HCT116 (cell line): ENCODE measurements at regions not wholly inside any gene's neighbourhood (a gene's known extent, or its start where the extent isn't known, plus 50 kb on each side); places are given as distances from the start of the nearest gene placed in this dataset.
"Not testable (repeated sequence)": the region's sequence is repeated elsewhere in the genome, so short reads cannot be mapped to it uniquely, and the experiment has no call there.

Experiments
- ATAC-seq: fragments of 200-7000 bp; cut with Tn5 transposase; 2 replicates; pipeline ENCODE4 v1.9.1; 2020; ENCODE audit warnings: mild to moderate bottlenecking, moderate library complexity
- BruUV-seq: library from RNA; stranded (reverse); fragments of 400-500 nt; replicated peaks from 2 replicates; lab custom pipeline; 2021; lab: Mats Ljungman, UMichigan
- CTCF ChIA-PET: fragments of 300-600 bp; sonication (Branson Sonifier 250); formaldehyde crosslinking; loops from one replicate; lab custom pipeline; 2021; ENCODE audit warnings: antibody characterized with exemption; lab: Charles Lee
- POLR2A ChIA-PET: fragments of 300-600, 350-600 bp; sonication (Branson Sonifier 250); formaldehyde crosslinking; loops from one replicate; lab custom pipeline; 2021; ENCODE audit warnings: antibody characterized with exemption; lab: Charles Lee
- RAD21 ChIA-PET, 2 experiments: fragments of 300-600 bp; sonication (Branson Sonifier 250); formaldehyde crosslinking; loops; one replicate each; lab custom pipeline; 2023; ENCODE audit warnings: low total read pairs in 2 of 2; ENCODE audit not compliant: uncharacterized antibody in 2 of 2, unreplicated experiment in 2 of 2, low non-redundant PET in 1 of 2; lab: Charles Lee
- DNase-seq: peaks from one replicate; pipeline ENCODE4 v3.0.0-alpha.2; 2010; ENCODE audit warnings: low read depth, low spot score
- H2AFZ ChIP-seq: fragments of 200-600 bp; shearing (Covaris generic), sonication (generic); 2 replicates; pipeline ENCODE4 v1.6.1; 2017; ENCODE audit warnings: low read depth, mixed run types, mixed read lengths, antibody characterized with exemption, low read length; ENCODE audit not compliant: poor library complexity, severe bottlenecking
- H3K27ac ChIP-seq: 2 replicates; pipeline ENCODE4 v1.5.1; 2012; ENCODE audit warnings: low read depth, low read length
- H3K27me3 ChIP-seq: fragments of 200-600 bp; sonication (generic); 2 replicates; pipeline ENCODE4 v1.6.1; 2016; ENCODE audit warnings: mixed run types, low read length, mixed read lengths; ENCODE audit not compliant: insufficient read depth
- H3K36me3 ChIP-seq, 2 experiments: fragments of 200-500 bp in 1 of 2; fragments of 200-600 bp in 1 of 2; sonication (Bioruptor generic) in 1 of 2; sonication (generic) in 1 of 2; 2 replicates each; pipeline versions ENCODE4 v1.5.1 to v1.6.1; 2014 to 2016; ENCODE audit warnings: low read length in 2 of 2, inconsistent platforms in 1 of 2, mixed read lengths in 1 of 2, mixed run types in 1 of 2; ENCODE audit not compliant: insufficient read depth in 2 of 2, control insufficient read depth in 1 of 2
- H3K4me1 ChIP-seq, 2 experiments: fragments of 200-600 bp in 1 of 2; sonication (generic) in 1 of 2; 2 replicates each; pipeline versions ENCODE4 v1.5.1 to v1.6.1; 2012 to 2017; ENCODE audit warnings: low read length in 2 of 2, inconsistent platforms in 1 of 2, mild to moderate bottlenecking in 1 of 2, mixed read lengths in 1 of 2, mixed run types in 1 of 2, moderate library complexity in 1 of 2; ENCODE audit not compliant: insufficient read depth in 2 of 2, control insufficient read depth in 1 of 2
- H3K4me2 ChIP-seq: fragments of 200-600 bp; sonication (generic); 2 replicates; pipeline ENCODE4 v1.6.1; 2017; ENCODE audit warnings: mixed run types, low read length, mixed read lengths
- H3K4me3 ChIP-seq, 2 experiments: fragments of 200-600 bp in 1 of 2; sonication (generic) in 1 of 2; replicated peaks in 1 of 2; 2 replicates each; pipeline ENCODE4 v1.5.1; 2011 to 2016; ENCODE audit warnings: low read length in 2 of 2, control low read depth in 1 of 2, low read depth in 1 of 2, mild to moderate bottlenecking in 1 of 2, mixed read lengths in 1 of 2, mixed run types in 1 of 2
- H3K79me2 ChIP-seq: fragments of 200-600 bp; sonication (generic); 2 replicates; pipeline ENCODE4 v1.6.1; 2017; ENCODE audit warnings: mild to moderate bottlenecking, mixed run types, low read length, moderate library complexity, mixed read lengths; ENCODE audit not compliant: insufficient read depth
- H3K9ac ChIP-seq: fragments of 200-600 bp; sonication (generic); 2 replicates; pipeline ENCODE4 v1.6.1; 2016; ENCODE audit warnings: low read length, mixed read lengths
- H3K9me2 ChIP-seq: fragments of 200-600 bp; sonication (generic), shearing (Covaris generic); 2 replicates; pipeline ENCODE4 v1.6.1; 2017; ENCODE audit warnings: mixed run types, mild to moderate bottlenecking, moderate library complexity; ENCODE audit not compliant: insufficient read depth
- H3K9me3 ChIP-seq, 2 experiments: fragments of 200-500 bp in 1 of 2; fragments of 200-600 bp in 1 of 2; sonication (Bioruptor generic) in 1 of 2; sonication (generic) in 1 of 2; 2 replicates each; pipeline ENCODE4 v1.6.1; 2014 to 2017; ENCODE audit warnings: low read length in 2 of 2, mixed read lengths in 2 of 2, inconsistent platforms in 1 of 2, low read depth in 1 of 2, mild to moderate bottlenecking in 1 of 2, mixed run types in 1 of 2, moderate library complexity in 1 of 2; ENCODE audit not compliant: control insufficient read depth in 1 of 2, insufficient read depth in 1 of 2
- H4K20me1 ChIP-seq: fragments of 200-600 bp; sonication (generic), shearing (Covaris generic); 2 replicates; pipeline ENCODE4 v1.6.1; 2017; ENCODE audit warnings: mixed run types, mild to moderate bottlenecking, moderate library complexity; ENCODE audit not compliant: insufficient read depth
- CBX3 ChIP-seq: IDR thresholded peaks from 2 replicates; pipeline ENCODE4 v1.6.1; 2012; ENCODE audit warnings: low read depth
- CEBPB ChIP-seq: IDR thresholded peaks from 2 replicates; pipeline ENCODE4 v1.6.1; 2012; ENCODE audit warnings: low read depth
- EGR1 ChIP-seq: IDR thresholded peaks from 2 replicates; pipeline ENCODE4 v1.6.1; 2012; ENCODE audit warnings: low read depth
- ELF1 ChIP-seq: IDR thresholded peaks from 2 replicates; pipeline ENCODE4 v1.6.1; 2012; ENCODE audit warnings: low read depth, borderline replicate concordance
- EZH2phosphoT487 ChIP-seq: fragments of 200-600 bp; IDR thresholded peaks from 2 replicates; pipeline ENCODE4 v1.6.1; 2018; ENCODE audit warnings: antibody characterized with exemption, borderline replicate concordance
- FOSL1 ChIP-seq: IDR thresholded peaks from 2 replicates; pipeline ENCODE4 v1.6.1; 2012; ENCODE audit warnings: low read depth
- JUND ChIP-seq: IDR thresholded peaks from 2 replicates; pipeline ENCODE4 v1.6.1; 2012
- POLR2A ChIP-seq: IDR thresholded peaks from 2 replicates; pipeline ENCODE4 v1.7.0; 2011; ENCODE audit warnings: borderline replicate concordance; ENCODE audit not compliant: insufficient read depth, insufficient read length; ENCODE audit errors: extremely low read depth
- POLR2AphosphoS5 ChIP-seq: IDR thresholded peaks from 2 replicates; pipeline ENCODE4 v1.6.1; 2011; ENCODE audit warnings: mild to moderate bottlenecking, low read depth, low read length, moderate library complexity
- YY1 ChIP-seq: IDR thresholded peaks from 2 replicates; pipeline ENCODE4 v1.6.1; 2011; ENCODE audit warnings: low read length, low read depth, moderate library complexity, mild to moderate bottlenecking; ENCODE audit not compliant: insufficient replicate concordance; ENCODE audit errors: extremely low read depth
- ZFX ChIP-seq: fragments of 450-650 bp; IDR thresholded peaks from 2 replicates; pipeline ENCODE4 v1.6.1; 2017
- intact Hi-C: fragments of 100-400 bp; cut with micrococcal nuclease; formaldehyde crosslinking; loops from 2 replicates; pipeline ENCODE4 v1.10.0; 2022
- TF ChIP-seq, protein P1 (sequence below), 3 experiments: fragments of 200-600 bp in 1 of 3; sonication (generic) in 1 of 3; IDR thresholded peaks in 2 of 3; conservative IDR thresholded peaks in 1 of 3; 2 replicates each; pipeline ENCODE4 v1.5.1; 2012 to 2017; ENCODE audit warnings: low read depth in 2 of 3, low read length in 2 of 3, antibody characterized with exemption in 1 of 3, borderline replicate concordance in 1 of 3, control low read depth in 1 of 3, mild to moderate bottlenecking in 1 of 3, mixed read lengths in 1 of 3, mixed run types in 1 of 3, moderate library complexity in 1 of 3; ENCODE audit not compliant: insufficient read depth in 1 of 3
- TF ChIP-seq, protein P2 (sequence below): IDR thresholded peaks from 2 replicates; pipeline ENCODE4 v1.6.1; 2011; ENCODE audit warnings: mild to moderate bottlenecking, low read length, moderate library complexity; ENCODE audit not compliant: insufficient replicate concordance; ENCODE audit errors: extremely low read depth
- TF ChIP-seq, protein P3 (sequence below): IDR thresholded peaks from 2 replicates; pipeline ENCODE4 v1.6.1; 2012

DNA sequence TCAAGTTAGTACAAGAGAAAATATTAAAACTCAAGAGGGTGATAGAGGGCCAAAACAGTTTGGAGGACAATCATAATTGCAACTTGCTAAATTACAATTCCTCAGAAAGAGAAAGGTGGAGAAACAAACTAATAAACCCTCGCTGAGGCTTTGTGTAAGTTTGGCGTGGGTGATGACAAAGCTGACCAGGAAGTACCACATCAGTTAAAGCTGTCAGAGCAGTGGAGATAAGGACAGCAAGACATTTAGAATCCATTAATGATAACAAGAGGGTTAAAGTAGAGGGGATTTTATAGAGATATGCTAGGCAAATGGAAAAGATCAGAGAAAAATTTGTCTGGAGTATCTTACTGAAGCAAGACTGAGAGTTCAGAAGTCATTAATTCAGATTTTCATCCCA lies 334.4 kb downstream of the TFAP2B start:
- no TSS peak for BruUV-seq
- DNase-seq (no peak), ATAC-seq (no peak)
- TF ChIP-seq EGR1, result no peak
- no peak for TF ChIP-seq EZH2phosphoT487
- no peak for TF ChIP-seq ELF1
- TF ChIP-seq, protein P1, sequence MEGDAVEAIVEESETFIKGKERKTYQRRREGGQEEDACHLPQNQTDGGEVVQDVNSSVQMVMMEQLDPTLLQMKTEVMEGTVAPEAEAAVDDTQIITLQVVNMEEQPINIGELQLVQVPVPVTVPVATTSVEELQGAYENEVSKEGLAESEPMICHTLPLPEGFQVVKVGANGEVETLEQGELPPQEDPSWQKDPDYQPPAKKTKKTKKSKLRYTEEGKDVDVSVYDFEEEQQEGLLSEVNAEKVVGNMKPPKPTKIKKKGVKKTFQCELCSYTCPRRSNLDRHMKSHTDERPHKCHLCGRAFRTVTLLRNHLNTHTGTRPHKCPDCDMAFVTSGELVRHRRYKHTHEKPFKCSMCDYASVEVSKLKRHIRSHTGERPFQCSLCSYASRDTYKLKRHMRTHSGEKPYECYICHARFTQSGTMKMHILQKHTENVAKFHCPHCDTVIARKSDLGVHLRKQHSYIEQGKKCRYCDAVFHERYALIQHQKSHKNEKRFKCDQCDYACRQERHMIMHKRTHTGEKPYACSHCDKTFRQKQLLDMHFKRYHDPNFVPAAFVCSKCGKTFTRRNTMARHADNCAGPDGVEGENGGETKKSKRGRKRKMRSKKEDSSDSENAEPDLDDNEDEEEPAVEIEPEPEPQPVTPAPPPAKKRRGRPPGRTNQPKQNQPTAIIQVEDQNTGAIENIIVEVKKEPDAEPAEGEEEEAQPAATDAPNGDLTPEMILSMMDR (IDR thresholded peaks at IDR 0.05 in 2 of 3, conservative IDR thresholded peaks at IDR 0.05 in 1 of 3; ENCODE audit: borderline replicate concordance in 1 of 3, insufficient read depth in 1 of 3, low read depth in 2 of 3, low read length in 2 of 3), result no peak
- no peak for TF ChIP-seq POLR2AphosphoS5
- TF ChIP-seq, protein P2, sequence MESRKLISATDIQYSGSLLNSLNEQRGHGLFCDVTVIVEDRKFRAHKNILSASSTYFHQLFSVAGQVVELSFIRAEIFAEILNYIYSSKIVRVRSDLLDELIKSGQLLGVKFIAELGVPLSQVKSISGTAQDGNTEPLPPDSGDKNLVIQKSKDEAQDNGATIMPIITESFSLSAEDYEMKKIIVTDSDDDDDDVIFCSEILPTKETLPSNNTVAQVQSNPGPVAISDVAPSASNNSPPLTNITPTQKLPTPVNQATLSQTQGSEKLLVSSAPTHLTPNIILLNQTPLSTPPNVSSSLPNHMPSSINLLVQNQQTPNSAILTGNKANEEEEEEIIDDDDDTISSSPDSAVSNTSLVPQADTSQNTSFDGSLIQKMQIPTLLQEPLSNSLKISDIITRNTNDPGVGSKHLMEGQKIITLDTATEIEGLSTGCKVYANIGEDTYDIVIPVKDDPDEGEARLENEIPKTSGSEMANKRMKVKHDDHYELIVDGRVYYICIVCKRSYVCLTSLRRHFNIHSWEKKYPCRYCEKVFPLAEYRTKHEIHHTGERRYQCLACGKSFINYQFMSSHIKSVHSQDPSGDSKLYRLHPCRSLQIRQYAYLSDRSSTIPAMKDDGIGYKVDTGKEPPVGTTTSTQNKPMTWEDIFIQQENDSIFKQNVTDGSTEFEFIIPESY, result no peak
- TF ChIP-seq FOSL1, result no peak
- no peak for TF ChIP-seq POLR2A
- no peak for TF ChIP-seq CBX3
- no peak for TF ChIP-seq YY1
- TF ChIP-seq, protein P3, sequence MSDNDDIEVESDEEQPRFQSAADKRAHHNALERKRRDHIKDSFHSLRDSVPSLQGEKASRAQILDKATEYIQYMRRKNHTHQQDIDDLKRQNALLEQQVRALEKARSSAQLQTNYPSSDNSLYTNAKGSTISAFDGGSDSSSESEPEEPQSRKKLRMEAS, result no peak
- TF ChIP-seq CEBPB, result no peak
- TF ChIP-seq ZFX, result no peak
- no peak for TF ChIP-seq JUND
- Histone ChIP-seq H2AFZ (no peak overlapping the region), H3K9me2 (no peaks in the 10 kb centered on the region), H3K4me2 (no peak overlapping the region), H3K4me3 (no peak overlapping the region), H3K9ac (no peak overlapping the region), H3K4me1 (no peaks in the 10 kb centered on the region), H3K79me2 (no peaks in the 10 kb centered on the region), H3K27ac (no peak overlapping the region), H3K27me3 (no peaks in the 10 kb centered on the region), H3K36me3 (no peaks in the 10 kb centered on the region), H3K9me3 (peaks cover 0 to 12% of the 10 kb centered on the region in 2 experiments; a peak in 2 of 4 replicates), H4K20me1 (no peaks in the 10 kb centered on the region)
- ChIA-PET CTCF (no interaction called here), RAD21 (no interaction called here), POLR2A (no interaction called here)
- intact Hi-C loops, result no loop called here

DNA sequence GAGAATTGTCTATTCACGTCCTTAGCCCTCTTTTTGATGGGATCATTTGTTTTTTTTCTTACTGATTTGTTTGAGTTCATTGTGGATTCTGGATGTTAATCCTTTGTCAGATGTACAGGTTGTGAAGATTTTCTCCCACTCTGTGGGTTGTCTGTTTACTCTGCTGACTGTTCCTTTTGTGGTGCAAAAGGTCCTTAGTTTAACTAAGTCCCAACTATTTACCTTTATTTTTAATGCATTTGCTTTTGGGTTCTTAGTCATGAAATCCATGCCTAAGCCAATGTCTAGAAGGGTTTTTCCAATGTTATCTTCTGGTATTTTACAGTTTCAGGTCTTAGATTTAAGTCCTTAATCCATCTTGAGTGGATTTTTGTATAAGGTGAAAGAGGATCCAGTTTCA lies 336.3 kb downstream of the TFAP2B start:
- H3K79me2 ChIP-seq, H3K4me2 ChIP-seq, RAD21 ChIA-PET, H4K20me1 ChIP-seq, H3K9me2 ChIP-seq, H2AFZ ChIP-seq, H3K9ac ChIP-seq, H3K27ac ChIP-seq, H3K36me3 ChIP-seq, ATAC-seq, intact Hi-C loops, CTCF ChIA-PET, DNase-seq, POLR2A ChIA-PET, H3K27me3 ChIP-seq, H3K4me1 ChIP-seq, H3K4me3 ChIP-seq, BruUV-seq: not testable (repeated sequence)
- peaks cover 0 to 15% of the 10 kb centered on the region in 2 experiments; a peak in 2 of 4 replicates for H3K9me3 ChIP-seq
